BE2C (cell line): ENCODE measurements at regions not wholly inside any gene's neighbourhood (a gene's known extent, or its start where the extent isn't known, plus 50 kb on each side); places are given as distances from the start of the nearest gene placed in this dataset.

Experiments
- DNase-seq: peaks from one replicate; pipeline ENCODE4 v3.0.0-alpha.2; 2020
- H3K27me3 ChIP-seq: fragments of 250-450 bp; sonication (Bioruptor Pico); 2 replicates; pipeline ENCODE4 v1.5.1; 2020; ENCODE audit warnings: mild to moderate bottlenecking
- H3K36me3 ChIP-seq: fragments of 250-450 bp; sonication (Bioruptor Pico); 2 replicates; pipeline ENCODE4 v1.5.1; 2020; ENCODE audit warnings: mild to moderate bottlenecking
- H3K4me1 ChIP-seq: fragments of 250-450 bp; sonication (Bioruptor Pico); 2 replicates; pipeline ENCODE4 v1.5.1; 2020
- H3K4me3 ChIP-seq: 2 replicates; pipeline ENCODE4 v1.5.1; 2011; ENCODE audit warnings: low read depth, low read length
- H3K9me3 ChIP-seq: fragments of 250-450 bp; sonication (Bioruptor Pico); 2 replicates; pipeline ENCODE4 v1.5.1; 2020
- CTCF ChIP-seq: IDR thresholded peaks from 2 replicates; pipeline ENCODE4 v1.5.1; 2012; ENCODE audit warnings: mild to moderate bottlenecking, low read depth, low read length

- Histone ChIP-seq H3K4me1 (peaks cover 10% of the 10 kb centered on the region; the same call in 1 of the 2 replicates), H3K9me3 (no peaks in the 10 kb centered on the region), H3K27me3 (no peaks in the 10 kb centered on the region), H3K36me3 (no peaks in the 10 kb centered on the region), H3K4me3 (no peak overlapping the region)
- no peak for DNase-seq
- TF ChIP-seq CTCF = no peak
Observed at GRCh38 chr4:83692028-83692427, 156.1 kb downstream of the GPAT3 start.

- Histone ChIP-seq H3K27me3 (no peaks in the 10 kb centered on the region), H3K4me3 (no peak overlapping the region), H3K9me3 (no peaks in the 10 kb centered on the region), H3K4me1 (peaks cover 5% of the 10 kb centered on the region; the same call in 1 of the 2 replicates), H3K36me3 (no peaks in the 10 kb centered on the region)
- no peak for TF ChIP-seq CTCF
- DNase-seq = no peak
Observed at GRCh38 chr4:83686166-83686565, 150.3 kb downstream of the GPAT3 start.

- DNase-seq = no peak
- no peak for TF ChIP-seq CTCF
- Histone ChIP-seq H3K9me3 (no peaks in the 10 kb centered on the region), H3K4me3 (no peak overlapping the region), H3K27me3 (no peaks in the 10 kb centered on the region), H3K4me1 (no peaks in the 10 kb centered on the region; the same call in 1 of the 2 replicates), H3K36me3 (no peaks in the 10 kb centered on the region)
Observed at GRCh38 chr4:83679692-83680091, 143.8 kb downstream of the GPAT3 start.

GRCh38 chr4:83679254-83679653 is 143.3 kb downstream of the GPAT3 start:
- no peak for DNase-seq
- H3K9me3 ChIP-seq = no peaks in the 10 kb centered on the region
- no peaks in the 10 kb centered on the region for H3K36me3 ChIP-seq
- no peak overlapping the region for H3K4me3 ChIP-seq
- H3K4me1 ChIP-seq = no peaks in the 10 kb centered on the region; the same call in 1 of the 2 replicates
- TF ChIP-seq CTCF = no peak
- H3K27me3 ChIP-seq = no peaks in the 10 kb centered on the region

GRCh38 chr4:83677656-83678055 is 141.7 kb downstream of the GPAT3 start:
- peaks cover 3% of the 10 kb centered on the region for H3K4me1 ChIP-seq

GRCh38 chr4:83664741-83665140 is 128.8 kb downstream of the GPAT3 start:
- DNase-seq = no peak
- H3K9me3 ChIP-seq = no peaks in the 10 kb centered on the region; the same call in 1 of the 2 replicates

More at GRCh38 chr4:83677656-83678055, 141.7 kb downstream of the GPAT3 start:
- Histone ChIP-seq H3K4me3 (no peak overlapping the region), H3K36me3 (no peaks in the 10 kb centered on the region), H3K27me3 (no peaks in the 10 kb centered on the region), H3K9me3 (no peaks in the 10 kb centered on the region)
- no peak for DNase-seq
- TF ChIP-seq CTCF = no peak

More at GRCh38 chr4:83664741-83665140, 128.8 kb downstream of the GPAT3 start:
- Histone ChIP-seq H3K4me3 (no peak overlapping the region), H3K36me3 (no peaks in the 10 kb centered on the region), H3K27me3 (no peaks in the 10 kb centered on the region), H3K4me1 (no peaks in the 10 kb centered on the region)
- TF ChIP-seq CTCF = no peak
